ENCODE measurements at regions not wholly inside any gene's neighbourhood (a gene's known extent, or its start where the extent isn't known, plus 50 kb on each side); places are given as distances from the start of the nearest gene placed in this dataset.
A peak's percentile ranks its signal among the peaks of the same experiment; 100 is the strongest.

DNA sequence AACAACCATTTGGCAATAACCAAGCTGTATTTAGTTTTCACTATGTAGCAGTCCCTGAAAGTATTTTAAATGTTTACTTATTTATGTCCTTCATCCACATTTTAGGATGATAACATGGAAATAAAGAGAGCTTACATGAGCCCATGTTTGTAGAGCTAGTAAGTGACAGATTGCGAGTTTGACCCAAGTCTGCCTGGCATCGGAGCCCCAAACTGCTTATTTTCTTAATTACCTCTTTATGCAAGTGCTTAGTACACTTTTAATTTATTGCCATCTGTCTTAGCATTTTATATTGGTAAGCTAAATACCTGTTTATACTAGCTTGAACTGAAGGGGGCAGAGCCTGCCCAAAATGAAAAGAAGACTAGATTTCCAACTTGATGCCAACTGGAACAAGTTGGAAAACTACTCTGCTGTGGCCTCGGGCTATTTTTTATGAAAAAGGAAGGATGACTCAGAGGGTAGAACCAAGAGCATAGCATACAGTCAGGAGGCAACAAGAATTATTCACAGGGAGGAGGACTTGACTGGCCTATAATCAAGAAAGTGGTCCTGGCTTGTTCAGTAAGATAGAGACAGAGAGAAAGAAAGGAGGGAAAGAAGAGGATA lies 150.2 kb downstream of the NDFIP2 start:
- peak; percentile 73 for DNase-seq
- H3K36me3 ChIP-seq = no peaks in the 10 kb centered on the region
- H3K9me3 ChIP-seq = no peaks in the 10 kb centered on the region
- H3K4me1 ChIP-seq = peaks cover 19% of the 10 kb centered on the region
- TF ChIP-seq, protein P1, sequence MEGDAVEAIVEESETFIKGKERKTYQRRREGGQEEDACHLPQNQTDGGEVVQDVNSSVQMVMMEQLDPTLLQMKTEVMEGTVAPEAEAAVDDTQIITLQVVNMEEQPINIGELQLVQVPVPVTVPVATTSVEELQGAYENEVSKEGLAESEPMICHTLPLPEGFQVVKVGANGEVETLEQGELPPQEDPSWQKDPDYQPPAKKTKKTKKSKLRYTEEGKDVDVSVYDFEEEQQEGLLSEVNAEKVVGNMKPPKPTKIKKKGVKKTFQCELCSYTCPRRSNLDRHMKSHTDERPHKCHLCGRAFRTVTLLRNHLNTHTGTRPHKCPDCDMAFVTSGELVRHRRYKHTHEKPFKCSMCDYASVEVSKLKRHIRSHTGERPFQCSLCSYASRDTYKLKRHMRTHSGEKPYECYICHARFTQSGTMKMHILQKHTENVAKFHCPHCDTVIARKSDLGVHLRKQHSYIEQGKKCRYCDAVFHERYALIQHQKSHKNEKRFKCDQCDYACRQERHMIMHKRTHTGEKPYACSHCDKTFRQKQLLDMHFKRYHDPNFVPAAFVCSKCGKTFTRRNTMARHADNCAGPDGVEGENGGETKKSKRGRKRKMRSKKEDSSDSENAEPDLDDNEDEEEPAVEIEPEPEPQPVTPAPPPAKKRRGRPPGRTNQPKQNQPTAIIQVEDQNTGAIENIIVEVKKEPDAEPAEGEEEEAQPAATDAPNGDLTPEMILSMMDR (IDR thresholded peaks at IDR 0.05; ENCODE audit: low read depth, low read length) = peak; percentile 62
- H3K27me3 ChIP-seq = no peaks in the 10 kb centered on the region
- no peak overlapping the region for H3K4me3 ChIP-seq (ENCODE audit: low read depth, low read length)

DNA sequence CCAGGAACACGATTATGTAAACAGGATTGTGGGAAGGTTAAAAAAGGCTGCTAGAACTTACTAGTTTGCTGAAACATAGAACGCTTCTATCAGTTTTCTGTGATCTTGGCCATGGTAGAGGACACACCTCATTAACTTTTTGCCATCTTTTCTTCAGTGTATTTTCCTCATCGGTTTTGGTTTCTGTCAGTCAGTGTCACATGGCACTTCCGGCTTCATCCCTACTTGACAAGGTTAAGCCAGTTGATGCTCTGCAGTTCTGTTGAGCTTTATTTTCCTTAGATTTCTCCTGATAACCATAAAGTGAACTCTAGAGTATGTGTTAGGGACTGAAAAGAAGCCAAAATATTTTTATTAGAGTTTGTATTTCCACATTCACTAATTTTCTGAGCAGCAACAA lies 147.5 kb downstream of the NDFIP2 start:
- peaks cover 19% of the 10 kb centered on the region for H3K4me1 ChIP-seq
- H3K9me3 ChIP-seq = no peaks in the 10 kb centered on the region
- H3K27me3 ChIP-seq = no peaks in the 10 kb centered on the region
- peak overlapping the region; percentile 12; the same call in 1 of the 2 replicates for H3K4me3 ChIP-seq (ENCODE audit: low read depth, low read length)
- DNase-seq = peak; percentile 43
- no peaks in the 10 kb centered on the region for H3K36me3 ChIP-seq
- TF ChIP-seq, protein P1 (IDR thresholded peaks at IDR 0.05; ENCODE audit: low read depth, low read length) = no peak

DNA sequence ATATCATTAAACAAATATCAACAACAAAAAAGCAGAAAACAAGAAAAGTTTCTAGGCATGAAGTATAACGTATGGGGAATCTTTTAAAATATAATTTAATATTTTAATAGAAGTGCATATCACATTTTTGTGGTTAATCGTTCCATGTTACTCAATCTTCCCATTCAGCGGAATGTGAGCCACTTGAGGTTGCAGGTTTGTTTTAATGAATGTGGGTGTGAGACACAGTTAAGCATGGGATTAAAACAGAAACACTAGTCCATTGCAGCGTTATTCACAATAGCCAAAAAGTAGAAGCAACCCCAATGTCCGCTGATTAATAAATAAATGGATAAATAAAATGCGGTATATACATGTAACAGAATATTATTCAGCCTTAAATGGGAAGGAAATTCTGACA lies 146.0 kb downstream of the NDFIP2 start:
- H3K9me3 ChIP-seq = no peaks in the 10 kb centered on the region
- H3K36me3 ChIP-seq = no peaks in the 10 kb centered on the region
- no peaks in the 10 kb centered on the region for H3K27me3 ChIP-seq
- H3K4me1 ChIP-seq = peaks cover 17% of the 10 kb centered on the region
- TF ChIP-seq, protein P1 (IDR thresholded peaks at IDR 0.05; ENCODE audit: low read depth, low read length) = no peak
- no peak overlapping the region for H3K4me3 ChIP-seq (ENCODE audit: low read depth, low read length)
- DNase-seq = no peak

GRCh38 chr13:79625517-79625916 lies 144.6 kb downstream of the NDFIP2 start:
- Histone ChIP-seq H3K27me3 (no peaks in the 10 kb centered on the region), H3K4me3 (ENCODE audit: low read depth, low read length) (no peak overlapping the region), H3K4me1 (peaks cover 9% of the 10 kb centered on the region), H3K36me3 (no peaks in the 10 kb centered on the region), H3K9me3 (no peaks in the 10 kb centered on the region)
- DNase-seq = no peak
- TF ChIP-seq, protein P1 (IDR thresholded peaks at IDR 0.05; ENCODE audit: low read depth, low read length) = no peak

DNA sequence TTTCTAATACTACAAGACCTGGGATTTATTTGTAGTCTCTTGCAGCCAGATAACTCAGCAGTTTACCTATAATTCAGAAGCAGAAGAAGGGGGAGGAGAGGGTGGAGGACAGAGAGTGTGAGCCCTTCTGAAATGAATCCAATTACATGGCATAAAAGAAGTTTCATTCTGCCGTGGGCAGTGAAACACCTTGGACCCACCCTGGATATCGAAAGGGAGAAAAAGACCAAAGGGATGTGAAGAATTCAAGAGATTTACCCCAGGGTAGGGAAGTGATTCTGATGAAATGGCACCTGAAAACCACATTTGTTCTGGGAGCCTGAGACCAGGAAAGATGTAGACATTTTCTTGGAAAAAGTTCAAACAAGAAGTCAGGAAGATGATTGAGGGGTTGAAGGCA lies 140.9 kb downstream of the NDFIP2 start:
- TF ChIP-seq, protein P1 (IDR thresholded peaks at IDR 0.05; ENCODE audit: low read depth, low read length) = no peak
- H3K27me3 ChIP-seq = no peaks in the 10 kb centered on the region
- no peaks in the 10 kb centered on the region for H3K36me3 ChIP-seq
- H3K9me3 ChIP-seq = no peaks in the 10 kb centered on the region
- no peak overlapping the region for H3K4me3 ChIP-seq (ENCODE audit: low read depth, low read length)
- H3K4me1 ChIP-seq = no peaks in the 10 kb centered on the region
- no peak for DNase-seq

GRCh38 chr13:79621449-79621848 lies 140.5 kb downstream of the NDFIP2 start:
- Histone ChIP-seq H3K9me3 (no peaks in the 10 kb centered on the region), H3K4me3 (ENCODE audit: low read depth, low read length) (no peak overlapping the region), H3K36me3 (no peaks in the 10 kb centered on the region), H3K27me3 (no peaks in the 10 kb centered on the region), H3K4me1 (no peaks in the 10 kb centered on the region)
- TF ChIP-seq, protein P1 (IDR thresholded peaks at IDR 0.05; ENCODE audit: low read depth, low read length) = no peak
- DNase-seq = no peak

All from BE2C (cell line).